ENCODE measurements at regions not wholly inside any gene's neighbourhood (a gene's known extent, or its start where the extent isn't known, plus 50 kb on each side); places are given as distances from the start of the nearest gene placed in this dataset.
"Not testable (repeated sequence)": the region's sequence is repeated elsewhere in the genome, so short reads cannot be mapped to it uniquely, and the experiment has no call there.

- not testable (repeated sequence) for TF ChIP-seq CTCF (IDR thresholded peaks at IDR 0.05); POLR2AphosphoS5 (IDR thresholded peaks at IDR 0.05; ENCODE audit: low read depth, low read length)
These were observed 191.8 kb upstream of the IGF1 start for GRCh38 chr12:102672212-102672611.
